IMR-90 (cell line): ENCODE measurements at regions not wholly inside any gene's neighbourhood (a gene's known extent, or its start where the extent isn't known, plus 50 kb on each side); places are given as distances from the start of the nearest gene placed in this dataset.

Experiments
- ATAC-seq: fragments of 200-7000 bp; cut with Tn5 transposase; 2 replicates; pipeline ENCODE4 v1.9.1; 2020; ENCODE audit warnings: low read depth, mild to moderate bottlenecking, moderate library complexity
- BruUV-seq: library from RNA; stranded (reverse); fragments of 400-500 nt; replicated peaks from 2 replicates; lab custom pipeline; 2021; lab: Mats Ljungman, UMichigan
- CTCF ChIA-PET: fragments of 300-600 bp; formaldehyde crosslinking; extraction: SDS; loops from one replicate; lab custom pipeline; 2021; ENCODE audit warnings: antibody characterized with exemption; lab: Yijun Ruan, JAX
- POLR2A ChIA-PET: fragments of 300-600 bp; sonication (Branson Sonifier 250); formaldehyde crosslinking; loops from one replicate; lab custom pipeline; 2022; ENCODE audit warnings: antibody characterized with exemption; ENCODE audit not compliant: unreplicated experiment; lab: Charles Lee
- DNase-seq: peaks from one replicate; pipeline ENCODE4 v3.0.0; 2013
- H2AFZ ChIP-seq: replicated peaks from 2 replicates; pipeline ENCODE3; 2013; ENCODE audit warnings: low read length, mild to moderate bottlenecking; ENCODE audit not compliant: poor library complexity
- H2AK5ac ChIP-seq: 2 replicates; pipeline ENCODE4 v1.6.1; 2013; ENCODE audit warnings: low read depth, low read length, inconsistent platforms
- H2AK9ac ChIP-seq: replicated peaks from 2 replicates; pipeline ENCODE3; 2013; ENCODE audit warnings: mild to moderate bottlenecking, low read depth, low read length, moderate library complexity; ENCODE audit not compliant: poor library complexity
- H2BK120ac ChIP-seq: 2 replicates; pipeline ENCODE4 v1.6.1; 2013; ENCODE audit warnings: low read depth, low read length, inconsistent platforms
- H2BK15ac ChIP-seq: 3 replicates; pipeline ENCODE4 v1.6.1; 2013; ENCODE audit warnings: low read depth, low read length, inconsistent platforms
- H2BK20ac ChIP-seq: 2 replicates; pipeline ENCODE4 v1.6.1; 2013; ENCODE audit warnings: low read depth, mild to moderate bottlenecking, inconsistent platforms, low read length, moderate library complexity
- H2BK5ac ChIP-seq: 2 replicates; pipeline ENCODE4 v1.6.1; 2013; ENCODE audit warnings: mild to moderate bottlenecking, low read depth, low read length, inconsistent platforms; ENCODE audit not compliant: poor library complexity, severe bottlenecking
- H3K14ac ChIP-seq: replicated peaks from 2 replicates; pipeline ENCODE4 v1.6.1; 2013; ENCODE audit warnings: low read depth, low read length, inconsistent platforms
- H3K18ac ChIP-seq: 2 replicates; pipeline ENCODE4 v1.6.1; 2013; ENCODE audit warnings: low read depth, low read length, control low read depth
- H3K23ac ChIP-seq: 2 replicates; pipeline ENCODE4 v1.6.1; 2013; ENCODE audit warnings: low read depth, low read length, inconsistent platforms
- H3K27ac ChIP-seq: 2 replicates; pipeline ENCODE4 v1.5.1; 2013; ENCODE audit warnings: mild to moderate bottlenecking, control low read depth, low read length; ENCODE audit not compliant: insufficient read depth
- H3K27me3 ChIP-seq: 2 replicates; pipeline ENCODE4 v1.6.1; 2013; ENCODE audit warnings: low read length; ENCODE audit not compliant: control insufficient read depth, insufficient read depth
- H3K36me3 ChIP-seq: 2 replicates; pipeline ENCODE4 v1.6.1; 2013; ENCODE audit warnings: low read length, mixed read lengths; ENCODE audit not compliant: control insufficient read depth, insufficient read depth
- H3K4ac ChIP-seq: 2 replicates; pipeline ENCODE4 v1.6.1; 2013; ENCODE audit warnings: low read depth, low read length, inconsistent platforms
- H3K4me1 ChIP-seq: 2 replicates; pipeline ENCODE4 v1.6.1; 2013; ENCODE audit warnings: low read length, mixed read lengths; ENCODE audit not compliant: control insufficient read depth, insufficient read depth
- H3K4me2 ChIP-seq: 2 replicates; pipeline ENCODE4 v1.6.1; 2013; ENCODE audit warnings: low read depth, mild to moderate bottlenecking, control low read depth, low read length, moderate library complexity
- H3K4me3 ChIP-seq: 2 replicates; pipeline ENCODE4 v1.5.1; 2013; ENCODE audit warnings: low read depth, mild to moderate bottlenecking, control low read depth, low read length, moderate library complexity; ENCODE audit not compliant: insufficient read depth
- H3K56ac ChIP-seq: 2 replicates; pipeline ENCODE4 v1.6.1; 2013; ENCODE audit warnings: low read length, inconsistent platforms; ENCODE audit not compliant: insufficient read depth; ENCODE audit errors: extremely low read depth
- H3K79me1 ChIP-seq, 2 experiments: 2 replicates each; pipeline ENCODE4 v1.6.1; 2013; ENCODE audit warnings: low read length in 2 of 2, inconsistent platforms in 1 of 2, low read depth in 1 of 2
- H3K9ac ChIP-seq: 2 replicates; pipeline ENCODE4 v1.6.1; 2013; ENCODE audit warnings: low read depth, low read length, control low read depth
- H3K9me1 ChIP-seq: 2 replicates; pipeline ENCODE4 v1.6.1; 2013; ENCODE audit warnings: low read length, inconsistent platforms; ENCODE audit not compliant: insufficient read depth
- H3K9me3 ChIP-seq: 2 replicates; pipeline ENCODE4 v1.6.1; 2013; ENCODE audit warnings: low read length; ENCODE audit not compliant: control insufficient read depth, insufficient read depth
- H4K20me1 ChIP-seq: 2 replicates; pipeline ENCODE4 v1.6.1; 2013; ENCODE audit warnings: low read length, inconsistent platforms; ENCODE audit not compliant: insufficient read depth
- H4K5ac ChIP-seq: 2 replicates; pipeline ENCODE4 v1.6.1; 2013; ENCODE audit warnings: mild to moderate bottlenecking, low read depth, low read length, control low read depth
- H4K8ac ChIP-seq, 2 experiments: 2 replicates each; pipeline ENCODE4 v1.6.1; 2013; ENCODE audit warnings: low read depth in 2 of 2, low read length in 2 of 2, control low read depth in 1 of 2, inconsistent platforms in 1 of 2
- H4K91ac ChIP-seq: 2 replicates; pipeline ENCODE4 v1.6.1; 2013; ENCODE audit warnings: low read depth, low read length, inconsistent platforms; ENCODE audit not compliant: insufficient read depth
- BHLHE40 ChIP-seq: fragments of 150-350 bp; IDR thresholded peaks from 2 replicates; pipeline ENCODE4 v1.6.1; 2016; ENCODE audit warnings: mild to moderate bottlenecking, low read depth, low read length
- CEBPB ChIP-seq: IDR thresholded peaks from 2 replicates; pipeline ENCODE4 v1.6.1; 2012; ENCODE audit warnings: low read depth, low read length, improper control_type of control experiment
- CHD1 ChIP-seq: IDR thresholded peaks from 2 replicates; pipeline ENCODE4 v1.6.1; 2012; ENCODE audit warnings: low read depth, low read length, improper control_type of control experiment
- CTCF ChIP-seq: conservative IDR thresholded peaks from 2 replicates; pipeline ENCODE4 v1.5.1; 2012; ENCODE audit warnings: mild to moderate bottlenecking, low read depth, low read length, improper control_type of control experiment
- FOS ChIP-seq: fragments of 150-350 bp; IDR thresholded peaks from 2 replicates; pipeline ENCODE4 v1.6.1; 2016; ENCODE audit warnings: low read depth, low read length
- MAFK ChIP-seq: IDR thresholded peaks from 2 replicates; pipeline ENCODE4 v1.6.1; 2012; ENCODE audit warnings: low read depth, low read length, improper control_type of control experiment
- MAZ ChIP-seq: IDR thresholded peaks from 2 replicates; pipeline ENCODE4 v1.6.1; 2012; ENCODE audit warnings: low read depth, mild to moderate bottlenecking, low read length, improper control_type of control experiment, moderate library complexity, borderline replicate concordance
- MXI1 ChIP-seq: IDR thresholded peaks from 2 replicates; pipeline ENCODE4 v1.6.1; 2012; ENCODE audit warnings: low read depth, mild to moderate bottlenecking, low read length, moderate library complexity, borderline replicate concordance
- NFE2L2 ChIP-seq: fragments of 150-350 bp; IDR thresholded peaks from 2 replicates; pipeline ENCODE4 v1.6.1; 2016; ENCODE audit warnings: low read depth, mild to moderate bottlenecking, low read length
- POLR2A ChIP-seq: IDR thresholded peaks from 2 replicates; pipeline ENCODE4 v1.6.1; 2012; ENCODE audit warnings: mild to moderate bottlenecking, low read depth, low read length
- RAD21 ChIP-seq: IDR thresholded peaks from 2 replicates; pipeline ENCODE4 v1.6.1; 2012; ENCODE audit warnings: low read length, improper control_type of control experiment
- RCOR1 ChIP-seq: IDR thresholded peaks from 2 replicates; pipeline ENCODE4 v1.6.1; 2012; ENCODE audit warnings: mild to moderate bottlenecking, low read length, improper control_type of control experiment; ENCODE audit not compliant: insufficient replicate concordance
- RFX5 ChIP-seq: IDR thresholded peaks from 2 replicates; pipeline ENCODE4 v1.8.0; 2012; ENCODE audit warnings: low read depth, mild to moderate bottlenecking, low read length, moderate library complexity
- SMC3 ChIP-seq: fragments of 150-350 bp; IDR thresholded peaks from 2 replicates; pipeline ENCODE4 v1.6.1; 2016; ENCODE audit warnings: low read depth, mild to moderate bottlenecking, antibody characterized with exemption, low read length, moderate library complexity
- USF2 ChIP-seq: fragments of 150-350 bp; IDR thresholded peaks from 2 replicates; pipeline ENCODE4 v1.6.1; 2017; ENCODE audit warnings: mild to moderate bottlenecking, antibody characterized with exemption, low read length, low read depth
- WGBS, 2 experiments: methylation state at CpG; one replicate each; pipeline versions ENCODE4 v1.1.5 to v1.1.7; 2013; ENCODE audit warnings: missing lambda C conversion rate in 2 of 2; ENCODE audit not compliant: insufficient read length in 1 of 2; ENCODE audit errors: extremely low coverage in 2 of 2; 5-methylcytosine and 5-hydroxymethylcytosine counted together
- dilution Hi-C: fragments of 300-500 bp; cut with HindIII; formaldehyde crosslinking; loops from one replicate; pipeline ENCODE4 v1.14.3; 2018; ENCODE audit warnings: low sequenced_read_pairs; ENCODE audit not compliant: unreplicated experiment
- in situ Hi-C: fragments of 300-500 bp; cut with MboI; formaldehyde crosslinking; loops from 3 replicates; pipeline ENCODE4 v1.14.3; 2019; ENCODE audit warnings: low sequenced_read_pairs, inconsistent platforms, mixed read lengths
- intact Hi-C: fragments of 100-400 bp; cut with micrococcal nuclease; formaldehyde crosslinking; loops from 2 replicates; pipeline ENCODE4 v1.10.0; 2022

- H2BK20ac ChIP-seq: no peak overlapping the region
- dilution Hi-C loops (no loop called here), in situ Hi-C loops (no loop called here), intact Hi-C loops (no loop called here)
- no peak overlapping the region for H2AK9ac ChIP-seq
- H3K79me1 ChIP-seq: no peaks in the 10 kb centered on the region
- no peak overlapping the region for H3K4me2 ChIP-seq
- no peaks in the 10 kb centered on the region for H3K9me1 ChIP-seq
- no peaks in the 10 kb centered on the region for H3K27me3 ChIP-seq
- H3K56ac ChIP-seq: no peak overlapping the region
- no peak overlapping the region for H2AFZ ChIP-seq
- H3K4me3 ChIP-seq: no peak overlapping the region
- H2BK120ac ChIP-seq: no peak overlapping the region
- H3K9ac ChIP-seq: no peak overlapping the region
- no peak overlapping the region for H4K8ac ChIP-seq
- WGBS, 2 experiments: 27% methylated on average over 4 of the region's 6 CpGs; no CpG with 5 or more reads in 1 of the 2 experiments
- H3K4ac ChIP-seq: no peak overlapping the region
- DNase-seq (no peak), ATAC-seq (no peak)
- no peaks in the 10 kb centered on the region for H3K36me3 ChIP-seq
- no peak overlapping the region for H4K5ac ChIP-seq
- no peak overlapping the region for H2BK15ac ChIP-seq
- no peaks in the 10 kb centered on the region for H4K20me1 ChIP-seq
- no TSS peak for BruUV-seq
- POLR2A ChIA-PET: no interaction called here
- no peaks in the 10 kb centered on the region for H3K4me1 ChIP-seq
- no peaks in the 10 kb centered on the region for H3K9me3 ChIP-seq
- TF ChIP-seq POLR2A (no peak), MAFK (no peak), BHLHE40 (no peak), CHD1 (no peak), MAZ (no peak), NFE2L2 (no peak), FOS (no peak), SMC3 (no peak), RAD21 (no peak), USF2 (no peak), CEBPB (no peak), RFX5 (no peak), CTCF (no peak), MXI1 (no peak), RCOR1 (no peak)
- H4K91ac ChIP-seq: no peak overlapping the region
- H3K27ac ChIP-seq: no peak overlapping the region
- CTCF ChIA-PET: no interaction called here
- H3K18ac ChIP-seq: no peak overlapping the region
- no peak overlapping the region for H2BK5ac ChIP-seq
- no peak overlapping the region for H3K14ac ChIP-seq
- no peak overlapping the region for H3K23ac ChIP-seq
- no peak overlapping the region for H2AK5ac ChIP-seq
Observed at GRCh38 chr9:100668024-100668423, 90.1 kb downstream of the CAVIN4 start.
